Stomach (tissue), 4 donors: ENCODE measurements at regions not wholly inside any gene's neighbourhood (a gene's known extent, or its start where the extent isn't known, plus 50 kb on each side); places are given as distances from the start of the nearest gene placed in this dataset.

Experiments
- EP300 ChIP-seq: sonication (generic); formaldehyde crosslinking; IDR thresholded peaks from one replicate; pipeline ENCODE4 v1.6.1; 2017; ENCODE audit warnings: antibody characterized with exemption
- TF ChIP-seq, protein P1 (sequence below), 7 experiments: fragments of 450-650 bp in 4 of 7; fragments of 200-600 bp in 3 of 7; sonication (generic) in 3 of 7; IDR thresholded peaks; one replicate each; pipeline ENCODE4 v1.5.1; 2016 to 2019; ENCODE audit warnings: antibody characterized with exemption in 7 of 7, control low read depth in 2 of 7, mild to moderate bottlenecking in 1 of 7

DNA sequence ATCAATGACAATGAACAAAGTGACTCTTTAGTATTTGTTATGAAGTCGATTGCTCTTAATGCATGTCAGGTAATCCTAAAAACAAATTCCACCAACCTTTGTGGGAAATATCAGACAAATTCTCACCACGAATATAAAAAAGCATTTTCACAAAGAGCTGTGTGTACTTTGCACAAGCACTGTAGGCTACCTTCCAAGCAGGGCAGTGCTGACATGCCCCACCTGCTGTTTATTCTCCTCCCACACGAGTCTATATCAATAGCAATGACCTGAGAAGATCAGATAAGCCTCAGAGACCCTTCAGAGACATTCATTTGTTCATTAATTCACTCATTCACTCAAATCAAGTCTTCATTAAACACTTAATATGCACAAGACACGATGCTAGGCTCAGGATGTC, 469.1 kb downstream of the ZSWIM6 start:
- TF ChIP-seq, protein P1, sequence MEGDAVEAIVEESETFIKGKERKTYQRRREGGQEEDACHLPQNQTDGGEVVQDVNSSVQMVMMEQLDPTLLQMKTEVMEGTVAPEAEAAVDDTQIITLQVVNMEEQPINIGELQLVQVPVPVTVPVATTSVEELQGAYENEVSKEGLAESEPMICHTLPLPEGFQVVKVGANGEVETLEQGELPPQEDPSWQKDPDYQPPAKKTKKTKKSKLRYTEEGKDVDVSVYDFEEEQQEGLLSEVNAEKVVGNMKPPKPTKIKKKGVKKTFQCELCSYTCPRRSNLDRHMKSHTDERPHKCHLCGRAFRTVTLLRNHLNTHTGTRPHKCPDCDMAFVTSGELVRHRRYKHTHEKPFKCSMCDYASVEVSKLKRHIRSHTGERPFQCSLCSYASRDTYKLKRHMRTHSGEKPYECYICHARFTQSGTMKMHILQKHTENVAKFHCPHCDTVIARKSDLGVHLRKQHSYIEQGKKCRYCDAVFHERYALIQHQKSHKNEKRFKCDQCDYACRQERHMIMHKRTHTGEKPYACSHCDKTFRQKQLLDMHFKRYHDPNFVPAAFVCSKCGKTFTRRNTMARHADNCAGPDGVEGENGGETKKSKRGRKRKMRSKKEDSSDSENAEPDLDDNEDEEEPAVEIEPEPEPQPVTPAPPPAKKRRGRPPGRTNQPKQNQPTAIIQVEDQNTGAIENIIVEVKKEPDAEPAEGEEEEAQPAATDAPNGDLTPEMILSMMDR (IDR thresholded peaks at IDR 0.05): no peak
- no peak for TF ChIP-seq EP300
